HUES6 (cell line): ENCODE measurements at regions not wholly inside any gene's neighbourhood (a gene's known extent, or its start where the extent isn't known, plus 50 kb on each side); places are given as distances from the start of the nearest gene placed in this dataset.
A peak's percentile ranks its signal among the peaks of the same experiment; 100 is the strongest.

Experiments used
- H3K27ac ChIP-seq: 2 replicates; pipeline ENCODE4 v1.7.0; 2013; ENCODE audit warnings: low read depth, mild to moderate bottlenecking, low read length, inconsistent platforms
- H3K27me3 ChIP-seq: 2 replicates; pipeline ENCODE4 v1.6.1; 2013; ENCODE audit warnings: low read length; ENCODE audit not compliant: control insufficient read depth, insufficient read depth
- H3K36me3 ChIP-seq: 2 replicates; pipeline ENCODE4 v1.6.1; 2013; ENCODE audit warnings: low read length; ENCODE audit not compliant: control insufficient read depth, insufficient read depth
- H3K4me1 ChIP-seq: 2 replicates; pipeline ENCODE4 v1.6.1; 2013; ENCODE audit warnings: low read length; ENCODE audit not compliant: control insufficient read depth, insufficient read depth
- H3K4me3 ChIP-seq: 2 replicates; pipeline ENCODE4 v1.5.1; 2013; ENCODE audit warnings: low read depth, low read length
- H3K9ac ChIP-seq: one replicate; pipeline ENCODE4 v1.6.1; 2013; ENCODE audit warnings: mild to moderate bottlenecking, low read length
- H3K9me3 ChIP-seq: 2 replicates; pipeline ENCODE4 v1.6.1; 2013; ENCODE audit warnings: low read depth, low read length; ENCODE audit not compliant: control insufficient read depth, insufficient read depth

- no peaks in the 10 kb centered on the region for H3K36me3 ChIP-seq
- no peak overlapping the region for H3K27ac ChIP-seq
- H3K4me3 ChIP-seq = peak overlapping the region; percentile 38; the same call in 1 of the 2 replicates
- H3K9me3 ChIP-seq = no peaks in the 10 kb centered on the region
- peaks cover 48% of the 10 kb centered on the region; the same call in 1 of the 2 replicates for H3K4me1 ChIP-seq
- peak overlapping the region; percentile 29 for H3K9ac ChIP-seq
- peaks cover 56% of the 10 kb centered on the region for H3K27me3 ChIP-seq
Observed at GRCh38 chrX:68894142-68894512, 65.3 kb downstream of the EFNB1 start.

GRCh38 chrX:68892651-68893050 is 63.8 kb downstream of the EFNB1 start:
- Histone ChIP-seq H3K9me3 (no peaks in the 10 kb centered on the region), H3K36me3 (no peaks in the 10 kb centered on the region), H3K4me1 (peaks cover 45% of the 10 kb centered on the region; the same call in 1 of the 2 replicates), H3K9ac (no peak overlapping the region), H3K27me3 (peaks cover 63% of the 10 kb centered on the region), H3K27ac (no peak overlapping the region), H3K4me3 (no peak overlapping the region)

- H3K36me3 ChIP-seq = no peaks in the 10 kb centered on the region
- no peak overlapping the region for H3K27ac ChIP-seq
- no peak overlapping the region for H3K4me3 ChIP-seq
- peaks cover 68% of the 10 kb centered on the region for H3K27me3 ChIP-seq
- peaks cover 40% of the 10 kb centered on the region; the same call in 1 of the 2 replicates for H3K4me1 ChIP-seq
- no peak overlapping the region for H3K9ac ChIP-seq
- H3K9me3 ChIP-seq = no peaks in the 10 kb centered on the region
Observed at GRCh38 chrX:68892134-68892533, 63.3 kb downstream of the EFNB1 start.
